HEK293T (cell line): ENCODE measurements at regions not wholly inside any gene's neighbourhood (a gene's known extent, or its start where the extent isn't known, plus 50 kb on each side); places are given as distances from the start of the nearest gene placed in this dataset.

Source experiments
- ARNT ChIP-seq: fragments of 450-650 bp; IDR thresholded peaks from 2 replicates; pipeline ENCODE4 v1.6.1; 2017; ENCODE audit warnings: mild to moderate bottlenecking
- BHLHE40 ChIP-seq: fragments of 450-650 bp; IDR thresholded peaks from 2 replicates; pipeline ENCODE4 v1.6.1; 2016; ENCODE audit warnings: mild to moderate bottlenecking, moderate library complexity, borderline replicate concordance
- CTBP1 ChIP-seq: fragments of 450-650 bp; IDR thresholded peaks from 2 replicates; pipeline ENCODE4 v1.6.1; 2016; ENCODE audit warnings: borderline replicate concordance
- FOXA1 ChIP-seq: fragments of 450-650 bp; IDR thresholded peaks from 2 replicates; pipeline ENCODE4 v1.6.1; 2016; ENCODE audit warnings: mild to moderate bottlenecking
- FOXK2 ChIP-seq: fragments of 450-650 bp; IDR thresholded peaks from 2 replicates; pipeline ENCODE4 v1.6.1; 2016; ENCODE audit warnings: mild to moderate bottlenecking
- FOXM1 ChIP-seq: fragments of 450-650 bp; IDR thresholded peaks from 2 replicates; pipeline ENCODE4 v1.6.1; 2017; ENCODE audit warnings: mild to moderate bottlenecking, borderline replicate concordance
- HDGF ChIP-seq: fragments of 450-650 bp; IDR thresholded peaks from 2 replicates; pipeline ENCODE4 v1.6.1; 2017; ENCODE audit warnings: antibody characterized with exemption, borderline replicate concordance
- L3MBTL2 ChIP-seq: fragments of 450-650 bp; conservative IDR thresholded peaks from 2 replicates; pipeline ENCODE4 v1.6.1; 2016; ENCODE audit warnings: mild to moderate bottlenecking
- NFRKB ChIP-seq: fragments of 450-650 bp; IDR thresholded peaks from 2 replicates; pipeline ENCODE4 v1.6.1; 2016; ENCODE audit warnings: mild to moderate bottlenecking, moderate library complexity
- PKNOX1 ChIP-seq: fragments of 450-650 bp; IDR thresholded peaks from 2 replicates; pipeline ENCODE4 v1.6.1; 2016
- SP1 ChIP-seq: fragments of 450-650 bp; IDR thresholded peaks from 2 replicates; pipeline ENCODE4 v1.6.1; 2017
- SUZ12 ChIP-seq: fragments of 450-650 bp; IDR thresholded peaks from 2 replicates; pipeline ENCODE4 v1.6.1; 2016; ENCODE audit warnings: mild to moderate bottlenecking
- TARDBP ChIP-seq: fragments of 450-650 bp; IDR thresholded peaks from 2 replicates; pipeline ENCODE4 v1.6.1; 2016

- no peak for TF ChIP-seq ARNT
- TF ChIP-seq SUZ12, result no peak
- no peak for TF ChIP-seq SP1
- no peak for TF ChIP-seq FOXM1
- TF ChIP-seq HDGF, result no peak
- TF ChIP-seq BHLHE40, result no peak
- no peak for TF ChIP-seq FOXA1
- TF ChIP-seq PKNOX1, result no peak
- no peak for TF ChIP-seq CTBP1
- no peak for TF ChIP-seq TARDBP
- TF ChIP-seq NFRKB, result no peak
- TF ChIP-seq FOXK2, result no peak
- no peak for TF ChIP-seq L3MBTL2
Observed at GRCh38 chr3:53944028-53944427, 52.4 kb upstream of the SELENOK start.
